ENCODE measurements at regions not wholly inside any gene's neighbourhood (a gene's known extent, or its start where the extent isn't known, plus 50 kb on each side); places are given as distances from the start of the nearest gene placed in this dataset.
"Not testable (repeated sequence)": the region's sequence is repeated elsewhere in the genome, so short reads cannot be mapped to it uniquely, and the experiment has no call there.

DNA sequence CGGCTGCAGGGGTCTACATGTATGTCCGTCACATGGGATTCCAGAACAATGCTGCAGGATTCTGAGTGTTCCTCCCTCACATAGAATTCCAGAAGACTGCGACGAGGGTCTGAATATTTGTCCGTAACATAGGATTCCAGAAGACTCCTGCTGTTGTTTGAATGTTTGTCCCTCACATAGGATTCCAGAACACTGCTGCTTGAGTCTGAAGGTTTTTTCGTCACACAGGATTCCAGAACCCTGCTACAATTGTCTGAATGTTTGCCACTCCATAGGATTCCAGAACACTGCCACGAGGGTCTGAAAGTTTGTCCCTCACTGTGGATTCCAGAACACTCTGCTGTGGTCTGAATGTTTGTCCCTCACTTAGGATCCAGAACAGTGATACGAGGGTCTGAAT, 217.5 kb downstream of the FOXD4L6 start:
- TF ChIP-seq, protein P1, sequence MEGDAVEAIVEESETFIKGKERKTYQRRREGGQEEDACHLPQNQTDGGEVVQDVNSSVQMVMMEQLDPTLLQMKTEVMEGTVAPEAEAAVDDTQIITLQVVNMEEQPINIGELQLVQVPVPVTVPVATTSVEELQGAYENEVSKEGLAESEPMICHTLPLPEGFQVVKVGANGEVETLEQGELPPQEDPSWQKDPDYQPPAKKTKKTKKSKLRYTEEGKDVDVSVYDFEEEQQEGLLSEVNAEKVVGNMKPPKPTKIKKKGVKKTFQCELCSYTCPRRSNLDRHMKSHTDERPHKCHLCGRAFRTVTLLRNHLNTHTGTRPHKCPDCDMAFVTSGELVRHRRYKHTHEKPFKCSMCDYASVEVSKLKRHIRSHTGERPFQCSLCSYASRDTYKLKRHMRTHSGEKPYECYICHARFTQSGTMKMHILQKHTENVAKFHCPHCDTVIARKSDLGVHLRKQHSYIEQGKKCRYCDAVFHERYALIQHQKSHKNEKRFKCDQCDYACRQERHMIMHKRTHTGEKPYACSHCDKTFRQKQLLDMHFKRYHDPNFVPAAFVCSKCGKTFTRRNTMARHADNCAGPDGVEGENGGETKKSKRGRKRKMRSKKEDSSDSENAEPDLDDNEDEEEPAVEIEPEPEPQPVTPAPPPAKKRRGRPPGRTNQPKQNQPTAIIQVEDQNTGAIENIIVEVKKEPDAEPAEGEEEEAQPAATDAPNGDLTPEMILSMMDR (IDR thresholded peaks at IDR 0.05) = not testable (repeated sequence)
- TF ChIP-seq POLR2A (IDR thresholded peaks at IDR 0.05) = not testable (repeated sequence)
